ENCODE measurements at regions not wholly inside any gene's neighbourhood (a gene's known extent, or its start where the extent isn't known, plus 50 kb on each side); places are given as distances from the start of the nearest gene placed in this dataset.

DNA sequence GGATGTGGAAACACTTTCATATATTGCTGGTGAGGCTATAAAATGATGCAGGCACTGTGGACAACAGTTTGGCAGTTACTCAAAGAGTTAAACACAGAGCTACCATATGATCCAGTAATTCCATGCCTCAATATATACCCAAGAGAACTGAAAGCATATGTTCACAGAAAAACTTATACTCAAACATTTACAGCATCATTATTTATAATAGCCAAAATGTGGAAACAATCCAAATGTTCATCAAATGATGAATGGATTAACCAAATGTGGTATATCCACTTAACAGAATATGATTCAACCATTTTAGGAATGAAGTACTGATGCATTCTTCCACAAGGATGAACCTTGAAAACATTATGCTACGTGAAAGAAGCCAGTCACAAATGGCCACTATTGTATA is 603.8 kb downstream of the IQCM start:
- TF ChIP-seq CTCF (IDR thresholded peaks at IDR 0.05; ENCODE audit: insufficient read depth, low read length, poor library complexity, severe bottlenecking) (no peak), EZH2phosphoT487 (conservative IDR thresholded peaks at IDR 0.05; ENCODE audit: low read length) (no peak)
